Thyroid gland (tissue), 4 donors: ENCODE measurements at regions not wholly inside any gene's neighbourhood (a gene's known extent, or its start where the extent isn't known, plus 50 kb on each side); places are given as distances from the start of the nearest gene placed in this dataset.

Experiments
- DNase-seq, 2 donors: peaks; one replicate each; pipeline ENCODE4 v3.0.0-alpha.2; 2019
- H3K27ac ChIP-seq, 3 donors: fragments of 200-600 bp; sonication (generic); 1 replicate in 2 of 3; 2 replicates in 1 of 3; pipeline ENCODE4 v1.5.1; 2016 to 2019; ENCODE audit warnings: mild to moderate bottlenecking in 1 of 3, moderate library complexity in 1 of 3
- H3K27me3 ChIP-seq: fragments of 200-600 bp; sonication (generic); one replicate; pipeline ENCODE4 v1.5.1; 2019
- H3K36me3 ChIP-seq, 2 donors: fragments of 200-600 bp; sonication (generic); one replicate each; pipeline ENCODE4 v1.5.1; 2016 to 2019
- H3K4me1 ChIP-seq, 2 donors: fragments of 200-600 bp; sonication (generic); one replicate each; pipeline ENCODE4 v1.5.1; 2017 to 2019
- H3K4me3 ChIP-seq, 3 donors: fragments of 200-600 bp; sonication (generic); replicated peaks in 1 of 3; 1 replicate in 2 of 3; 2 replicates in 1 of 3; pipeline ENCODE4 v1.5.1; 2016; ENCODE audit warnings: mild to moderate bottlenecking in 1 of 3
- H3K9me3 ChIP-seq: fragments of 200-600 bp; sonication (generic); one replicate; pipeline ENCODE4 v1.5.1; 2017
- CTCF ChIP-seq, 6 experiments: fragments of 200-600 bp in 3 of 6; fragments of 450-650 bp in 3 of 6; sonication (generic) in 3 of 6; IDR thresholded peaks; one replicate each; pipeline ENCODE4 v1.5.1; 2016 to 2019; ENCODE audit warnings: antibody characterized with exemption in 6 of 6, mild to moderate bottlenecking in 2 of 6, inconsistent platforms in 1 of 6, moderate library complexity in 1 of 6
- POLR2A ChIP-seq, 2 donors: fragments of 450-650 bp; IDR thresholded peaks; one replicate each; pipeline ENCODE4 v1.6.1; 2017; ENCODE audit warnings: antibody characterized with exemption in 2 of 2, mild to moderate bottlenecking in 2 of 2, moderate library complexity in 1 of 2
- WGBS, 2 donors: methylation state at CpG; one replicate each; pipeline ENCODE4 v1.1.5; 2017; 5-methylcytosine and 5-hydroxymethylcytosine counted together
- intact Hi-C: fragments of 100-400 bp; cut with DNase I; formaldehyde crosslinking; loops from one replicate; pipeline ENCODE4 v1.15.1; 2023

GRCh38 chrX:87901060-87901459, 383.5 kb downstream of the KLHL4 start:
- H3K4me3 ChIP-seq: no peak overlapping the region

GRCh38 chrX:87914726-87915125, 397.1 kb downstream of the KLHL4 start:
- H3K4me3 ChIP-seq: no peak overlapping the region
- H3K9me3 ChIP-seq: no peaks in the 10 kb centered on the region
- no peaks in the 10 kb centered on the region for H3K27me3 ChIP-seq
- H3K4me1 ChIP-seq: no peaks in the 10 kb centered on the region
- WGBS, 2 donors: 84 to 100% methylated on average over 1 to 3 of the region's 5 CpGs
- intact Hi-C loops: no loop called here
- H3K36me3 ChIP-seq: no peaks in the 10 kb centered on the region
- TF ChIP-seq CTCF (IDR thresholded peaks at IDR 0.05): no peak
- no peak for TF ChIP-seq POLR2A (IDR thresholded peaks at IDR 0.05)
- DNase-seq: no peak
- no peak overlapping the region for H3K27ac ChIP-seq

More at GRCh38 chrX:87901060-87901459, 383.5 kb downstream of the KLHL4 start:
- Histone ChIP-seq H3K36me3 (no peaks in the 10 kb centered on the region), H3K27ac (no peak overlapping the region), H3K4me1 (no peaks in the 10 kb centered on the region), H3K27me3 (no peaks in the 10 kb centered on the region), H3K9me3 (no peaks in the 10 kb centered on the region)
- WGBS, 2 donors: 59 to 67% methylated on average over 3 of the region's 3 CpGs
- intact Hi-C loops: no loop called here
- TF ChIP-seq POLR2A (IDR thresholded peaks at IDR 0.05) (no peak), CTCF (IDR thresholded peaks at IDR 0.05) (no peak)
- DNase-seq: no peak

- no peak overlapping the region for H3K4me3 ChIP-seq
- H3K27ac ChIP-seq: no peak overlapping the region
- no peaks in the 10 kb centered on the region for H3K4me1 ChIP-seq
- H3K27me3 ChIP-seq: no peaks in the 10 kb centered on the region
- intact Hi-C loops: no loop called here
- H3K9me3 ChIP-seq: no peaks in the 10 kb centered on the region
- H3K36me3 ChIP-seq: no peaks in the 10 kb centered on the region
- TF ChIP-seq POLR2A (IDR thresholded peaks at IDR 0.05) (no peak), CTCF (IDR thresholded peaks at IDR 0.05) (no peak)
- WGBS, 2 donors: 82 to 100% methylated on average over 2 to 3 of the region's 3 CpGs
- no peak for DNase-seq
Measured at GRCh38 chrX:87924619-87925018, 407.0 kb downstream of the KLHL4 start.

- no peaks in the 10 kb centered on the region for H3K27me3 ChIP-seq
- no peak overlapping the region for H3K4me3 ChIP-seq
- H3K27ac ChIP-seq: no peak overlapping the region
- intact Hi-C loops: no loop called here
- H3K9me3 ChIP-seq: no peaks in the 10 kb centered on the region
- H3K36me3 ChIP-seq: no peaks in the 10 kb centered on the region
- no peak for TF ChIP-seq POLR2A (IDR thresholded peaks at IDR 0.05)
- TF ChIP-seq CTCF (IDR thresholded peaks at IDR 0.05): no peak
- no peaks in the 10 kb centered on the region for H3K4me1 ChIP-seq
- 37 to 57% methylated on average over 7 of the region's 7 CpGs for WGBS, 2 donors
- DNase-seq: no peak
Measured at GRCh38 chrX:87941841-87942240, 424.2 kb downstream of the KLHL4 start.

GRCh38 chrX:87961471-87961870, 443.9 kb downstream of the KLHL4 start:
- H3K9me3 ChIP-seq: no peaks in the 10 kb centered on the region
- H3K27ac ChIP-seq: no peak overlapping the region
- no peak overlapping the region for H3K4me3 ChIP-seq
- no peaks in the 10 kb centered on the region for H3K4me1 ChIP-seq
- WGBS, 2 donors: 0 to 56% methylated on average over 1 to 3 of the region's 4 CpGs
- no peaks in the 10 kb centered on the region for H3K36me3 ChIP-seq
- TF ChIP-seq POLR2A (IDR thresholded peaks at IDR 0.05) (no peak), CTCF (IDR thresholded peaks at IDR 0.05) (no peak)
- no peak for DNase-seq
- intact Hi-C loops: no loop called here
- no peaks in the 10 kb centered on the region for H3K27me3 ChIP-seq
